NT2/D1 (cell line): ENCODE measurements at regions not wholly inside any gene's neighbourhood (a gene's known extent, or its start where the extent isn't known, plus 50 kb on each side); places are given as distances from the start of the nearest gene placed in this dataset.

ENCODE experiments used
- SUZ12 ChIP-seq: IDR thresholded peaks from 2 replicates; pipeline ENCODE4 v1.6.1; 2011; ENCODE audit not compliant: insufficient read length, insufficient read depth; ENCODE audit errors: extremely low read depth
- YY1 ChIP-seq: IDR thresholded peaks from 2 replicates; pipeline ENCODE4 v1.6.1; 2011; ENCODE audit not compliant: insufficient read length, insufficient read depth
- ZNF274 ChIP-seq: IDR thresholded peaks from 2 replicates; pipeline ENCODE4 v1.6.1; 2011; ENCODE audit warnings: mild to moderate bottlenecking, low read depth, low read length

GRCh38 chr11:119854521-119854920 lies 125.5 kb upstream of the NECTIN1 start:
- TF ChIP-seq SUZ12 (no peak), ZNF274 (no peak), YY1 (no peak)
